HK-2 (cell line): ENCODE measurements at regions not wholly inside any gene's neighbourhood (a gene's known extent, or its start where the extent isn't known, plus 50 kb on each side); places are given as distances from the start of the nearest gene placed in this dataset.

Experiments used
- DNase-seq: peaks from one replicate; pipeline ENCODE4 v3.0.0-alpha.2; 2018; ENCODE audit not compliant: unreplicated experiment

DNA sequence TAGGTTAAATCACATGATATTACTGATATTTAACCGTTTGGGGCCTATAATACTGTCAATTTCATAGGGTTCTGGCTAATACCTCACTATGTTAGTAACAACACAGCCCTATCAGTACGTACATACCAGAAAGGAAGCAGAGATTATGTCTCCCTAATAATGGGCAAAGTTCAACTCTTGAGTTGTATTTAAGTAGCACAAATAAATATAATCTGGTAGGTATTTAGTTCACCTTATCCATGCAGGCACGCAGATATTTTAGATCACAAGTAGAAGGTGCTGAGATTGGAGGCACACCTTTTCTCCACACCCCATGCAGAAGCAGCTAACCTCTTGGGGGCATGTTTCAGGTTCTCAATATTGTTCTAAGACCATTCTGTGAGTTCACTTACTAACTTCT is 118.9 kb downstream of the IRS1 start:
- DNase-seq: no peak

DNA sequence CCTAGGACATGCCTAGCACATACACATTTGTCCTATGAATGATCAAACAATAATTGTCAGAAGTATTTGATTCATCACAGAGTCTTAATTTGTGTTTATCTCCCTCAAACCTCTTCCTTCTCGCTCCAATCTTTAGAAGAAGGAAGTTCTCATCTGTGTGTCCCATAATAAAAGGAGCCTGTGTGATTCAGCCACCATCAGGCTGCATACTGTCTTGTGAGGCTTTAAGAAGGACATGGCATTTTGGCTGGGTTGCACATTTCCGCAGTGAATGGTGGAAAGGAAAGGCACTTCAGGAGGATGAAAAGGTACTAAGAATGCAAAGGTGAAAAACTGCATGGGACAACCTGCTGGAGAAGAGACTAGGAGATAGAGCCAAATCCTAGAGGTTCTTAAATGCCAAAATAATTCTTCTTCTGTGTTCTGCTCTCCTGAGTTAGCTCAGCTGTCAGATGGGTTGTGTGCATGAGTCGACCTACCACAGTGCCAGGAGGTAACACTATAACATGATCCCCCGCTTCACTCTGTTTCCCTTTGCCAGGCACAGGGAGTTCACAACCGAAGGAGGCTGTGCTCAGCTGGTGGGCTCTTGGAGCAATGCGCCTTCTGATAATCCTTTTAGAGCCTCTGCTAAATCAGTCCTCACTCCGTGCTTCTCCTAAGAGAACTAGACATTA is 120.1 kb downstream of the IRS1 start:
- DNase-seq: no peak

GRCh38 chr2:226678422-226678821 is 121.2 kb downstream of the IRS1 start:
- no peak for DNase-seq

DNA sequence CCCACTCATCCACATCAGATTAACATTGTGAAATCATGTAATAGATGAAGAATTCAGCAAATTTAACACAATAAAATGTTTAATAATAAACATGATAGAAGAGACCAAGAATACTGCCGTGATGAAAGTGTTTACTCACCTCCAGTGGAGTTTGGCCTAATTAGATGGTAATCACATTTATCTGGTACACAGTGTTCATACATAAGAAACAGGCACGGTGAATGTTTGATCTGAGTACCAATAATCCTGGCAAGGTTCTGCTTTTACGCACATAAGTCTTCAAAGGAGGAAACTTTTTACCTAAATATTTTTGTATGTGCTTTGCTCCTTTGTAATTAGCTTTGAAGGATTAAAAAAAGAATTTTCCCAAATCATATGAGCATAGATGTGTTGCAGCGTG is 122.5 kb downstream of the IRS1 start:
- no peak for DNase-seq

DNA sequence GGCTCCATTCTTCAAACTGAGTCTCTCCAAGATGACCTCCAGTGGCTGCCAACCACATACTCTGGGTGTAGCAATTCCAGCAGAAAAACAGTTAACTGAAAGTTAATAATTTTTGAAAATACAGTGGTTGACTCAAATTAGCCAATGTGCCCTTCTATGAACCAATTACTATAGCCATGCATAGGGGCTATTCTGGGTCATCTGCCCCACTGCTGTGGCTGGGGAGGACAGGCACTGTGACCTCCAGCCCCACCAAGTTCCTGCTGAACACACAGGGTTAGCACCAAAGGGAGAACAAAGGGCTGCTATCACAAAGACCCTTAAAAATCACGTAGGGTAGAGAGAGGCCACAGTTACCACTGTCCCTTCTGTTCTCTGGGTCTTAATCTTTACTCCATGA is 123.0 kb downstream of the IRS1 start:
- no peak for DNase-seq

DNA sequence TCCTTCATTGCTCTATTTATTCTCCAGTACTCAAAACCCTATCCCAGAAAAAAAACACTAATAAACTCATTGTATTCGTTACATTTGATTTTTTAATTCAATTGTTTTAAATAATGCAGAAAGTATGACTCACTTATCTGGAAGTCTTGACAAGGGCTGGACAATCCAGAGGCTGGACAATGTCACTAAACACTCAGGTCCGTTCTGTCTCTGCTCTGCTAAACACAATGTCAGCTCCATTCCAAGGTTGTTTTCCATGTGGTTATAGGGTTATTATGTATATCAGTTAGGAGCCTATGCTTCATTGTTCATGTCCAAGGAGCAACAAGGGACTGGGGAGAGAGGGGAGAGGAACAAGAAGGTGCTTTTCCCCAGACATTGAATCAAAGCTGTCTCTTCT is 125.5 kb downstream of the IRS1 start:
- no peak for DNase-seq

- no peak for DNase-seq
These were observed 126.3 kb downstream of the IRS1 start for GRCh38 chr2:226673314-226673723.

DNA sequence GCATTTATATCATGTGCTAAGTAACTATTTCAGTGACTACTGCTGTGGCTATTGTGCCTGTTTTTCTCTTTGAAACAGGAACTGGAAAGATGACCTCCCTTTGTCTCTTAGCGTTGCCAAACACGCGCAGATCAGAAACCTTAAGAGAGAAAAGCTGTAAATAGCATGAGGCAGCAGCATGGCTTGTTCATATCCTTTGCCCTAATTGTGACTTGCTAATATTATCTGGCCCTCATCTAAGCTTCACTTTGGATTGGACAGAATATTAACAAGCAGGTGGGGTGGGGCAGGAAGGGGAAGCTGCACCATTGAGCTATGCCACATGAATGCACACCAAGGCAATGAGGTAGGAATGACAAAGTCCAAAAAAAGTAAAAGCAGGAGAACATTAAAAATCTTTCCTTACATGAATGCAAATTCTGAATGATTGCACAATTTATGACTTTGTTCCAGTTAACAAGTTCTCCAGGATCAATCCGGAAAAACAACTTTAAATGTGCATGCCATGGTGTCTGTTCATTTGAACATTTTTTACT is 128.4 kb downstream of the IRS1 start:
- DNase-seq: no peak

DNA sequence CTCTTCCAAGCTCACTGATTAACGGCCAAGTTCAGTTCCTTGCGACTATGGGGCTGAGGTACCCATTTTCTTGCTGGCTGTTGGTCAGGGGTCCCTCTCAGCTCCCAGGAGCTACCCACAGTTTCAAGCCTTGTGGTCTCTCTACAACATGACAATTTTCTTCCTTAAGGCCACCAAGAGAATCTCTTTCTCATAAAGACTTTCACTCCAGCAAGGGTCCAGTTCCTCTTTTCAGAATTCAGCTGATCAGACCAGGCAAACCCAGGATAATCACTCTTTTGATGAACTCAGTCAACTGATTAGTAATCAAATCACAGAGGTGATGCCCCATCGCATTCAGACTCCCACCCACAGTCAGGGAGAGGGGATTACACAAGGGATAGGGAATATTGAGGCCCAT is 129.7 kb downstream of the IRS1 start:
- no peak for DNase-seq

GRCh38 chr2:226669249-226669648 is 130.4 kb downstream of the IRS1 start:
- DNase-seq: no peak

- DNase-seq: no peak
These were observed 131.9 kb downstream of the IRS1 start for GRCh38 chr2:226667736-226668135.

DNA sequence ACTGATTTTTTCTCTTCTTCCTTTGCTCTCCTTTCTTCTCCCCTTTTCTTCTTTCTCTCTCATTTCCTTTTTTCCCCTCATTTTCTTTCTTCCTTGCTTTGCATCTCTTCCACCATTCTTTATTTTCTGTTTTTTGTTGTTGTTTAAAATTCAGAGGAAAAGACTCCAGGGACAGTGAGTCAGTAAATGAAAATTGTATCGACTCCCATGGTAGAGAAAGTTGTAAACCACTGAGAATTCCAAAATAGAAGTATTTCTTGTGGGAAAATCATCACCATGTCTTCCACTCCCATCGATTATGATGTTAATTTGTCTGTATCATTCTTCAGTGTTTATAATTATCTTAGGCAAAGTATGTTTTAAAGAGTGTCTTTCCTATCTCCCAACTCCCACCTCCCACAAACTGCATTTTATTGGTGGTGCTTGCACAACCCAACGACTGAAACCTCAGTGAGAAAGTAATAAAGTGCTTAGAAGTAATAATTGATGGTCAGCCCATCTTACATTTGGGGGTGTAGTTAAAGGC is 134.3 kb downstream of the IRS1 start:
- no peak for DNase-seq

- DNase-seq: no peak
These were observed 135.0 kb downstream of the IRS1 start for GRCh38 chr2:226664661-226665060.

DNA sequence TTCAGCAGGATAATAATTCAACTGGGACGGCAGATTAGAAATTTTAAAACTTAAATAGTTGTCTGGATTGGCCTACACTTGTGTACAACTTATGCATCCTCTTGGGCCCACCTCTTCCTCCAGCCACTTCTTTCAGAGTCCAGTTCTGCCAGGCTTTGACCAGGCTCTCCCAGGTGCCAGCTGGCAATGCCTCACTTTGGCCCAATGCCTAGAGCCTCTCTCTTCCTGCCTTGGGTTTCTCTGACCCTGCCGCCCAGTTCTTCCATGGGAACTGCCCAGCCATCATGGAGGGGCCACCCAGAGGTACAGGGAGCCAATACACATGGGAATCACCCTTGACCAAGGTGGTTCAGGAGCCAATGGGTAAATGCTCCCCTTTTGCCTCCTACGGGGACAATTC is 135.5 kb downstream of the IRS1 start:
- DNase-seq: no peak

- peak; percentile 83 for DNase-seq
These were observed 137.7 kb downstream of the IRS1 start for GRCh38 chr2:226661789-226662545.

DNA sequence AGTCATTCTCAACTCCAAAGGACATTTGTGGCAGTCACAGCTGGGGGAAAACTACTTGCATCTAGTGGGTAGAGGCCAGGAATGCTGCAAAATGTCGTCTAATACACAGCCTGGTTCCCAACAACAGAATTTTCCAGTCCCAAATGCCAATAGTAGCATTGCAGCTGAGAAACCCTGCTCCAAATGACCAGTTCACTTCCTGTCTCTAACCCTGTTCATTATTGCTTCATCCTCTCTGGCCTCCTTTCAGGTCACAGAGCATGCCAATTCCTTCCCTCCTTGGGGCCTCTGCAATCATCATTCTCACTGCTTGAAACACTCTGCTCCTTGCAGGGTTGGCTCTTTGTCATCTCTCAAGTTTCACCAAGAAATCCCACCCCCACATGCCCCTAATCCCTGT is 139.1 kb downstream of the IRS1 start:
- no peak for DNase-seq

- no peak for DNase-seq
These were observed 139.5 kb downstream of the IRS1 start for GRCh38 chr2:226660124-226660523.

GRCh38 chr2:226659410-226659809 is 140.2 kb downstream of the IRS1 start:
- DNase-seq: no peak

- no peak for DNase-seq
These were observed 141.1 kb downstream of the IRS1 start for GRCh38 chr2:226658555-226658954.

DNA sequence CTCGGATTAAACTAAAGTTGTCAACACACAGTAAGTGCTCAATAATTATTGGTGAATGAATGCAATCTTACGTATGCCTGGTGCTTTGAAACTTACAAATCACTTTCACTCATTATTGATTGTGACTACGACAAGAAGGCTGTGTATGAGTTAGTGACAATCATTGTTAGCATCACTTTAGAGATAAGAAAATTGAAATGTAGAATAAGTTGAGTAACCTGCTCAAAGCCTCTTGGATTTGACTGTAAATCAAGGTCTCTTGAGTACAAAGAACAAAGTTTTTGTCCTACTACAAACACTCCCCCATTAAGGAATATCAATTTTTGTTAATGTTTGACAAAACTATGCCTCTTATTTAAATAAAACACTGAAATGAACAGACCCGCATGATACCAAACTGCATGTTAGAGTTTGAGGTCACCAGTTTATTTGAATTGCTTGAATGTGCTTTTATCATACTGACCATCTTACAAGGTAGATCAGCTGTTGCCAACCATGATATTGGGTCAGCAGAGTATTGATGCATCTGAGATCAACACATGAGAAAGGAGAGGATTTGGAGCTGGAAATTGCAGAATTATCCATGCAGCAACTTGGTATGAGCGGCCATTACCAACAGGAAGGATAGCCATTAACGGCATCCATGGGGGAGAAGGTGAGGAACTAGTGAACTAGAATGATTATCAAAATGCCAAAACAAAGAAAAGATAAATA is 142.1 kb downstream of the IRS1 start:
- no peak for DNase-seq

GRCh38 chr2:226656367-226656766 is 143.3 kb downstream of the IRS1 start:
- no peak for DNase-seq

GRCh38 chr2:226655871-226656270 is 143.7 kb downstream of the IRS1 start:
- DNase-seq: no peak
